CD14-positive monocyte (primary cell): ENCODE measurements at regions not wholly inside any gene's neighbourhood (a gene's known extent, or its start where the extent isn't known, plus 50 kb on each side); places are given as distances from the start of the nearest gene placed in this dataset.

Experiments used
- DNase-seq, 3 donors: peaks; one replicate each; pipeline ENCODE4 v3.0.0-alpha.2; 2011 to 2022
- H2AFZ ChIP-seq: 2 replicates; pipeline ENCODE4 v1.6.0; 2012; ENCODE audit warnings: mild to moderate bottlenecking, low read depth, low read length, inconsistent platforms; ENCODE audit not compliant: insufficient read depth, poor library complexity, severe bottlenecking
- H3K27ac ChIP-seq, 2 donors: 1 replicate in 1 of 2; 2 replicates in 1 of 2; pipeline ENCODE4 v1.5.1; 2012 to 2013; ENCODE audit warnings: low read length in 2 of 2, control low read depth in 1 of 2, inconsistent platforms in 1 of 2, low read depth in 1 of 2, mild to moderate bottlenecking in 1 of 2
- H3K27me3 ChIP-seq, 2 donors: one replicate each; pipeline versions ENCODE4 v1.6.0 to v1.6.1; 2011 to 2013; ENCODE audit warnings: low read length in 2 of 2; ENCODE audit not compliant: control insufficient read depth in 2 of 2, insufficient read depth in 2 of 2
- H3K36me3 ChIP-seq, 2 donors: replicated peaks in 1 of 2; 1 replicate in 1 of 2; 2 replicates in 1 of 2; pipeline versions ENCODE4 v1.5.1 to v1.6.1; 2012 to 2013; ENCODE audit warnings: low read length in 2 of 2, control low read depth in 1 of 2, inconsistent platforms in 1 of 2, mild to moderate bottlenecking in 1 of 2; ENCODE audit not compliant: insufficient read depth in 2 of 2, control insufficient read depth in 1 of 2
- H3K4me1 ChIP-seq, 2 donors: 1 replicate in 1 of 2; 2 replicates in 1 of 2; pipeline versions ENCODE4 v1.5.1 to v1.6.1; 2012 to 2013; ENCODE audit warnings: low read length in 2 of 2, control low read depth in 1 of 2, inconsistent platforms in 1 of 2, mild to moderate bottlenecking in 1 of 2, moderate library complexity in 1 of 2; ENCODE audit not compliant: insufficient read depth in 2 of 2, control insufficient read depth in 1 of 2
- H3K4me2 ChIP-seq: replicated peaks from 2 replicates; pipeline ENCODE3; 2012; ENCODE audit warnings: low read length, moderate library complexity, mild to moderate bottlenecking; ENCODE audit not compliant: poor library complexity, severe bottlenecking; ENCODE audit errors: extremely low read depth
- H3K4me3 ChIP-seq, 3 experiments: fragments of 200-600 bp in 1 of 3; sonication (generic) in 1 of 3; replicated peaks in 1 of 3; 1 replicate in 2 of 3; 2 replicates in 1 of 3; pipeline ENCODE4 v1.5.1; 2011 to 2013; ENCODE audit warnings: low read length in 3 of 3, mild to moderate bottlenecking in 3 of 3, control low read depth in 2 of 3, low read depth in 2 of 3, inconsistent platforms in 1 of 3, moderate library complexity in 1 of 3
- H3K79me2 ChIP-seq: 2 replicates; pipeline ENCODE4 v1.6.0; 2012; ENCODE audit warnings: mild to moderate bottlenecking, control low read depth, inconsistent platforms, low read length, moderate library complexity; ENCODE audit not compliant: insufficient read depth
- H3K9ac ChIP-seq: 2 replicates; pipeline ENCODE4 v1.6.0; 2017; ENCODE audit warnings: low read length, mild to moderate bottlenecking; ENCODE audit not compliant: insufficient read depth, poor library complexity, severe bottlenecking
- H3K9me3 ChIP-seq, 2 donors: replicated peaks in 1 of 2; 1 replicate in 1 of 2; 2 replicates in 1 of 2; pipeline versions ENCODE4 v1.5.1 to v1.6.1; 2012 to 2013; ENCODE audit warnings: low read length in 2 of 2, control low read depth in 1 of 2; ENCODE audit not compliant: control insufficient read depth in 1 of 2, insufficient read depth in 1 of 2
- H4K20me1 ChIP-seq: 2 replicates; pipeline ENCODE4 v1.6.0; 2012; ENCODE audit warnings: mild to moderate bottlenecking, low read length, control low read depth, moderate library complexity; ENCODE audit not compliant: insufficient read depth
- H3K27ac Mint-ChIP-seq, 7 donors: one replicate each; pipeline ENCODE4 v1.8.0; 2020; ENCODE audit warnings: mild to moderate bottlenecking in 7 of 7, mixed read lengths in 7 of 7, moderate library complexity in 6 of 7, inconsistent platforms in 2 of 7
- H3K27me3 Mint-ChIP-seq, 3 donors: one replicate each; pipeline ENCODE4 v1.8.0; 2021 to 2022; ENCODE audit warnings: low read depth in 3 of 3, mild to moderate bottlenecking in 3 of 3, mixed read lengths in 3 of 3, moderate library complexity in 3 of 3, inconsistent platforms in 1 of 3
- H3K36me3 Mint-ChIP-seq, 2 donors: one replicate each; pipeline ENCODE4 v1.8.0; 2020; ENCODE audit warnings: mixed read lengths in 2 of 2, inconsistent platforms in 1 of 2, mild to moderate bottlenecking in 1 of 2
- H3K4me1 Mint-ChIP-seq: one replicate; pipeline ENCODE4 v1.8.0; 2020; ENCODE audit warnings: mild to moderate bottlenecking, mixed read lengths
- H3K4me3 Mint-ChIP-seq, 2 donors: one replicate each; pipeline ENCODE4 v1.8.0; 2020; ENCODE audit warnings: mild to moderate bottlenecking in 2 of 2, mixed read lengths in 2 of 2, moderate library complexity in 1 of 2
- H3K9me3 Mint-ChIP-seq, 7 donors: one replicate each; pipeline ENCODE4 v1.8.0; 2020 to 2022; ENCODE audit warnings: mixed read lengths in 7 of 7, mild to moderate bottlenecking in 6 of 7, moderate library complexity in 6 of 7, inconsistent platforms in 2 of 7
- WGBS: methylation state at CpG from one replicate; pipeline ENCODE4 v1.1.5; 2013; ENCODE audit warnings: missing lambda C conversion rate; ENCODE audit not compliant: insufficient coverage; 5-methylcytosine and 5-hydroxymethylcytosine counted together
- intact Hi-C, 2 donors: fragments of 100-400 bp; cut with micrococcal nuclease; formaldehyde crosslinking; loops; one replicate each; pipeline versions ENCODE4 v1.15.0 to v1.15.1; 2023
- TF ChIP-seq, protein P1 (sequence below): fragments of 200-600 bp; IDR thresholded peaks from one replicate; pipeline ENCODE4 v1.8.0; 2022; ENCODE audit warnings: antibody characterized with exemption, mild to moderate bottlenecking

DNA sequence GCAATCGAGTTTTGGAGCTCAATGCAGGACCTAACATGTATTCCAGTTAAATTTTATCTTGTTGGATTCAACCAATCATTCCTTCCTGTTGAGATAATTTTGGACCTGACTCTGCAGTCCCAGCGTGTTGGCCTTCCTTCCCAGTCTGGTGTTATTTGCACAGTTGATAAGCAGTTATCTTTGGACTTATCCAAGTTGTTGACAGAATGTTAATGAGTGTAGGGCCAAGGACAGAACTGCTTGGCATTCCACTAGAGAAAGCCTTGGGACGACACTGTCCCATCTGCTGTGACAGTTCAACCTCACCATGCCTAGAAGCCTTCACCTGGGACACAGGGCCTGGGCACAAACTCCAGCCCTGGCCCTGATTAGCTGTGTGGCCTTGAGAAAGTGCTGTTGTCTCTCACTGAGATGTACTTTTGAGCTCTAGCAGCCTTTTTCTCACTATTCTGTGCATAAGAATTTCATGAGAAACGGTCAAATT lies 104.1 kb upstream of the SLC25A33 start:
- H3K79me2 ChIP-seq = no peaks in the 10 kb centered on the region
- WGBS = 71% methylated on average over 1 of the region's 4 CpGs
- intact Hi-C loops = no loop called here

DNA sequence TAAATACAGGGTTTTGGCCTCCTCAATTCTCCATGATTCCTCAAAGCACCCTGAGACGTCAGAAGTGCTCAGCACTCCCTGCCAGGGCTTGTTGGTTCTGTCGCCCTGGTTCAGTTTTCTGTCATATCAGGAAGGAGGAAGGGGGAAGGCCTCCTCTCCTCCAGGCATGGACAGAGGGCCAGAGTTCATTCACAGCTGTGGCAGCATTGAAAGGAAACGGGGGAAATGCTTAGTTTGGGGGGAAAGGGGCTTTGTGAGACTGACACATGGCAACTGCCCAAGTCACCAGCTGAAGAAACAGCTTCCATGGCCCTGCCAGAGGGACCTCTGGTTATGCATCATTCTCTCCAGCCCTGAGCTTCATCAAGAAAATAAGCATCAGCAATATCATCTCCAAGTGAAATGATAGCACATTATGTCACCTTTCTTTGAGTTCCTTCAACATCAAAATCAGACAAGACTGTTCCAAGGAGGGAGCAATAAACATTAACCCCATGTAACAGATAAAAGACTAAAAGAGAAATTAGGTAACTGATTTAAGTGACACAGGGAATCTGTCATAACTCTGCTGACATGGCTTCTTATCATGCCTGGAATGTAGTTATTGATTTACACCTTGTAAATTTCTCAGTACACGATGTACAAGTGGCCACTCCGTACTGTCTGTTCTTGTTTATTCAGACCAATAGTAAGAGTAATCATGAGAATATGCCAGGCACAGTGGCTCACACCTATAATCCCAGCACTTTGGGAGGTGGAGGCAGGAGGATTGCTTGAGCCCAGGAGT lies 103.2 kb upstream of the SLC25A33 start:
- no peaks in the 10 kb centered on the region for H3K9me3 Mint-ChIP-seq
- H3K27ac Mint-ChIP-seq = no peak overlapping the region
- Histone ChIP-seq H3K27me3 (no peaks in the 10 kb centered on the region), H3K9me3 (no peaks in the 10 kb centered on the region), H3K4me1 (peaks cover 13 to 14% of the 10 kb centered on the region in 2 donors), H2AFZ (no peak overlapping the region), H3K79me2 (no peaks in the 10 kb centered on the region), H3K36me3 (no peaks in the 10 kb centered on the region), H3K4me2 (no peak overlapping the region), H4K20me1 (no peaks in the 10 kb centered on the region), H3K9ac (no peak overlapping the region), H3K4me3 (no peak overlapping the region), H3K27ac (no peak overlapping the region)
- H3K27me3 Mint-ChIP-seq = peaks cover 3 to 6% (median 3%) of the 10 kb centered on the region in 3 donors
- peaks cover 13% of the 10 kb centered on the region for H3K4me1 Mint-ChIP-seq
- intact Hi-C loops = no loop called here
- TF ChIP-seq, protein P1, sequence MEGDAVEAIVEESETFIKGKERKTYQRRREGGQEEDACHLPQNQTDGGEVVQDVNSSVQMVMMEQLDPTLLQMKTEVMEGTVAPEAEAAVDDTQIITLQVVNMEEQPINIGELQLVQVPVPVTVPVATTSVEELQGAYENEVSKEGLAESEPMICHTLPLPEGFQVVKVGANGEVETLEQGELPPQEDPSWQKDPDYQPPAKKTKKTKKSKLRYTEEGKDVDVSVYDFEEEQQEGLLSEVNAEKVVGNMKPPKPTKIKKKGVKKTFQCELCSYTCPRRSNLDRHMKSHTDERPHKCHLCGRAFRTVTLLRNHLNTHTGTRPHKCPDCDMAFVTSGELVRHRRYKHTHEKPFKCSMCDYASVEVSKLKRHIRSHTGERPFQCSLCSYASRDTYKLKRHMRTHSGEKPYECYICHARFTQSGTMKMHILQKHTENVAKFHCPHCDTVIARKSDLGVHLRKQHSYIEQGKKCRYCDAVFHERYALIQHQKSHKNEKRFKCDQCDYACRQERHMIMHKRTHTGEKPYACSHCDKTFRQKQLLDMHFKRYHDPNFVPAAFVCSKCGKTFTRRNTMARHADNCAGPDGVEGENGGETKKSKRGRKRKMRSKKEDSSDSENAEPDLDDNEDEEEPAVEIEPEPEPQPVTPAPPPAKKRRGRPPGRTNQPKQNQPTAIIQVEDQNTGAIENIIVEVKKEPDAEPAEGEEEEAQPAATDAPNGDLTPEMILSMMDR = no peak
- no peak for DNase-seq
- H3K36me3 Mint-ChIP-seq = no peaks in the 10 kb centered on the region
- no peak overlapping the region for H3K4me3 Mint-ChIP-seq
- 80% methylated on average over 2 of the region's 5 CpGs for WGBS

More for the DNA sequence above, 104.1 kb upstream of the SLC25A33 start:
- Histone ChIP-seq H4K20me1 (no peaks in the 10 kb centered on the region), H3K27me3 (no peaks in the 10 kb centered on the region), H2AFZ (no peak overlapping the region), H3K4me3 (no peak overlapping the region), H3K9me3 (no peaks in the 10 kb centered on the region), H3K4me1 (peaks cover 13 to 14% of the 10 kb centered on the region in 2 donors), H3K4me2 (no peak overlapping the region), H3K27ac (no peak overlapping the region), H3K9ac (no peak overlapping the region), H3K36me3 (no peaks in the 10 kb centered on the region)
- Mint-ChIP-seq H3K36me3 (no peaks in the 10 kb centered on the region), H3K4me3 (no peak overlapping the region), H3K9me3 (no peaks in the 10 kb centered on the region), H3K4me1 (peaks cover 13% of the 10 kb centered on the region), H3K27me3 (peaks cover 2 to 3% (median 3%) of the 10 kb centered on the region in 3 donors), H3K27ac (peak overlapping the region in 1 of 7 donors; percentile 18)
- TF ChIP-seq, protein P1 = no peak
- no peak for DNase-seq
